Nephron progenitor cell (in vitro differentiated cells): ENCODE measurements at regions not wholly inside any gene's neighbourhood (a gene's known extent, or its start where the extent isn't known, plus 50 kb on each side); places are given as distances from the start of the nearest gene placed in this dataset.

Experiments
- DNase-seq: peaks from one replicate; pipeline ENCODE4 v3.0.0; 2021
- H3K27ac Mint-ChIP-seq: 2 replicates; pipeline ENCODE4 v1.8.0; 2021; ENCODE audit warnings: mild to moderate bottlenecking, moderate library complexity, mixed read lengths
- H3K27me3 Mint-ChIP-seq: 2 replicates; pipeline ENCODE4 v1.8.0; 2021; ENCODE audit warnings: mild to moderate bottlenecking, low read depth, mixed read lengths; ENCODE audit not compliant: poor library complexity
- H3K36me3 Mint-ChIP-seq: 2 replicates; pipeline ENCODE4 v1.8.0; 2021; ENCODE audit warnings: low read depth, mixed read lengths
- H3K4me1 Mint-ChIP-seq: 2 replicates; pipeline ENCODE4 v1.8.0; 2021; ENCODE audit warnings: mixed read lengths
- H3K4me3 Mint-ChIP-seq: 2 replicates; pipeline ENCODE4 v1.8.0; 2021; ENCODE audit warnings: mild to moderate bottlenecking, moderate library complexity, mixed read lengths
- H3K9me3 Mint-ChIP-seq: 2 replicates; pipeline ENCODE4 v1.8.0; 2021; ENCODE audit warnings: mild to moderate bottlenecking, moderate library complexity, mixed read lengths
- CTCF ChIP-seq: fragments of 200-600 bp; sonication (generic); IDR thresholded peaks from 2 replicates; pipeline ENCODE4 v1.5.0; 2021; ENCODE audit warnings: antibody characterized with exemption

- no peak for TF ChIP-seq CTCF
- no peaks in the 10 kb centered on the region for H3K27me3 Mint-ChIP-seq
- no peak overlapping the region for H3K27ac Mint-ChIP-seq
- no peak for DNase-seq
- H3K9me3 Mint-ChIP-seq: no peaks in the 10 kb centered on the region
- H3K36me3 Mint-ChIP-seq: no peaks in the 10 kb centered on the region
- peaks cover 5% of the 10 kb centered on the region for H3K4me1 Mint-ChIP-seq
- no peak overlapping the region for H3K4me3 Mint-ChIP-seq
Observed at GRCh38 chr4:127141856-127142255, 490.9 kb upstream of the INTU start.

- peaks cover 5% of the 10 kb centered on the region for H3K4me1 Mint-ChIP-seq
Observed at GRCh38 chr4:127143460-127144195, 489.1 kb upstream of the INTU start.

GRCh38 chr4:127145006-127145540 is 487.7 kb upstream of the INTU start:
- Mint-ChIP-seq H3K27me3 (peaks cover 5% of the 10 kb centered on the region), H3K27ac (no peak overlapping the region), H3K4me1 (peaks cover 5% of the 10 kb centered on the region), H3K4me3 (no peak overlapping the region), H3K9me3 (no peaks in the 10 kb centered on the region), H3K36me3 (no peaks in the 10 kb centered on the region)
- DNase-seq: no peak
- no peak for TF ChIP-seq CTCF

More at GRCh38 chr4:127143460-127144195, 489.1 kb upstream of the INTU start:
- H3K4me3 Mint-ChIP-seq: no peak overlapping the region
- H3K27ac Mint-ChIP-seq: no peak overlapping the region
- H3K36me3 Mint-ChIP-seq: no peaks in the 10 kb centered on the region
- no peak for TF ChIP-seq CTCF
- DNase-seq: no peak
- no peaks in the 10 kb centered on the region for H3K27me3 Mint-ChIP-seq
- no peaks in the 10 kb centered on the region for H3K9me3 Mint-ChIP-seq

GRCh38 chr4:127148165-127148564 is 484.6 kb upstream of the INTU start:
- no peak overlapping the region for H3K4me3 Mint-ChIP-seq
- H3K4me1 Mint-ChIP-seq: no peaks in the 10 kb centered on the region
- peaks cover 5% of the 10 kb centered on the region for H3K27me3 Mint-ChIP-seq
- peaks cover 8% of the 10 kb centered on the region for H3K9me3 Mint-ChIP-seq
- H3K36me3 Mint-ChIP-seq: no peaks in the 10 kb centered on the region
- no peak for TF ChIP-seq CTCF
- no peak overlapping the region for H3K27ac Mint-ChIP-seq
- no peak for DNase-seq

- no peak for TF ChIP-seq CTCF
- Mint-ChIP-seq H3K4me3 (no peak overlapping the region), H3K4me1 (no peaks in the 10 kb centered on the region), H3K36me3 (no peaks in the 10 kb centered on the region), H3K27ac (no peak overlapping the region), H3K9me3 (peaks cover 8% of the 10 kb centered on the region), H3K27me3 (peaks cover 5% of the 10 kb centered on the region)
- DNase-seq: no peak
Observed at GRCh38 chr4:127149086-127149485, 483.7 kb upstream of the INTU start.

GRCh38 chr4:127151941-127152340 is 480.8 kb upstream of the INTU start:
- H3K4me3 Mint-ChIP-seq: no peak overlapping the region
- TF ChIP-seq CTCF: no peak
- H3K27ac Mint-ChIP-seq: no peak overlapping the region
- peaks cover 8% of the 10 kb centered on the region for H3K9me3 Mint-ChIP-seq
- peaks cover 5% of the 10 kb centered on the region for H3K27me3 Mint-ChIP-seq
- no peak for DNase-seq
- no peaks in the 10 kb centered on the region for H3K4me1 Mint-ChIP-seq
- no peaks in the 10 kb centered on the region for H3K36me3 Mint-ChIP-seq
